Kidney (tissue), 13 donors: ENCODE measurements at regions not wholly inside any gene's neighbourhood (a gene's known extent, or its start where the extent isn't known, plus 50 kb on each side); places are given as distances from the start of the nearest gene placed in this dataset.

ENCODE experiments used
- DNase-seq, 5 donors: peaks; one replicate each; pipeline ENCODE4 v3.0.0-alpha.2; 2013 to 2020
- FAIRE-seq: peaks from 2 replicates; lab custom pipeline; 2012; peaks lifted over from hg19 to GRCh38; lab: Jason Lieb, UNC
- H3K27ac ChIP-seq, 2 donors: one replicate each; pipeline ENCODE4 v1.7.0; 2013; ENCODE audit warnings: low read depth in 2 of 2, low read length in 2 of 2, inconsistent platforms in 1 of 2
- H3K27me3 ChIP-seq: one replicate; pipeline ENCODE4 v1.7.1; 2013; ENCODE audit warnings: low read length, inconsistent platforms; ENCODE audit not compliant: control insufficient read depth, insufficient read depth
- H3K36me3 ChIP-seq, 3 donors: one replicate each; pipeline versions ENCODE4 v1.7.0 to v1.7.1; 2013; ENCODE audit warnings: low read length in 3 of 3, control low read depth in 1 of 3, inconsistent platforms in 1 of 3; ENCODE audit not compliant: insufficient read depth in 3 of 3, control insufficient read depth in 2 of 3
- H3K4me1 ChIP-seq, 3 donors: one replicate each; pipeline versions ENCODE4 v1.7.0 to v1.7.1; 2013; ENCODE audit warnings: low read length in 3 of 3, inconsistent platforms in 1 of 3, low read depth in 1 of 3; ENCODE audit not compliant: control insufficient read depth in 2 of 3, insufficient read depth in 2 of 3
- H3K4me3 ChIP-seq, 3 donors: one replicate each; pipeline versions ENCODE4 v1.7.0 to v1.8.1; 2013; ENCODE audit warnings: low read length in 3 of 3, control low read depth in 1 of 3, inconsistent platforms in 1 of 3
- H3K9ac ChIP-seq, 3 donors: one replicate each; pipeline versions ENCODE4 v1.7.0 to v1.7.1; 2013; ENCODE audit warnings: low read length in 3 of 3, control low read depth in 1 of 3, inconsistent platforms in 1 of 3
- H3K9me3 ChIP-seq, 3 donors: one replicate each; pipeline versions ENCODE4 v1.7.0 to v1.7.1; 2013; ENCODE audit warnings: low read length in 3 of 3, control low read depth in 1 of 3, inconsistent platforms in 1 of 3; ENCODE audit not compliant: control insufficient read depth in 2 of 3, insufficient read depth in 1 of 3
- intact Hi-C: fragments of 100-400 bp; cut with DNase I; formaldehyde crosslinking; loops from one replicate; pipeline ENCODE4 v1.11.1; 2022
- TF ChIP-seq, protein P1 (sequence below): IDR thresholded peaks from 3 replicates; pipeline ENCODE4 v1.5.1; 2012; ENCODE audit warnings: mild to moderate bottlenecking, moderate library complexity, borderline replicate concordance; ENCODE audit not compliant: insufficient read depth; ENCODE audit errors: extremely low read depth
- donor health status: control.
- donor health status: control.
- donor health status: control.
- donor health status: control.
- donor health status: control.
- donor health status: DM: yes; HTN: yes; CAD: no.
- donor health status: Normal renal cell carcinoma (clear cell type).

DNA sequence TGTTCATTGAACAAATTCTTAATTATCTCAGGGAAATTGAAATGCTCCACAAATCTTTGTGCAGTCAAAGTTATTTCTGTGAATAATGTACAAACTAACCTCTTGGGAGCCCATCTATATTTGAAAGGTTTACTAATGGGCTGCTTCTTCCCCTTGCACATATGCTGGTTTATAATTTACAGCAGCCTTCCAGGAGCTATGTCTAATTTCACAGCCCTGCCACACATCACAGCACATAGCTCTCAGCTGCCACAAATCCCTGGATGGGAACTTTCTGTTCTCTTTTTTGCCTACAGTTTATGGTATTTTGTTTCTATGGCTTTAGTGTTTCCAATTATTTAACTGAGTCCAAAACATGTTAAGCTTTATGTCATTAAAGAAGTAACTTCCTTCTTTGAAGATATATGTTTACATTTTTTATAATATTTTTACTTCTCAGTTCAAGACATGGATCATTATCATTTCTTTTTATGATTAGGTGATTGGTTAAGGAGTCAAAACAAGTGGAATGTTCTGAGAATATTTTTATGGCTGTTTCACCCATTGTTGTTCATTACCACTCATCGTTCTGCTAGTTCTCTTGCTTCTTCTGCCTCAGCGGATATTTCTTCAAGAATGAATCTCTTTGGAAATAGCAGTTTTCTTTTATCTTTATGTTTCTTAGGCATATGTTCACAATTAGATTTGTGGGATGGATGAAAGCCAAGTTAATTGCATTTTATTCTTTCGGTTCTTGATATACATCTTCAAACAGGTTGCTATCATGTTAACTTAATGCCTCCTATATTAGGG, 475.6 kb upstream of the MIS18BP1 start:
- intact Hi-C loops = no loop called here

DNA sequence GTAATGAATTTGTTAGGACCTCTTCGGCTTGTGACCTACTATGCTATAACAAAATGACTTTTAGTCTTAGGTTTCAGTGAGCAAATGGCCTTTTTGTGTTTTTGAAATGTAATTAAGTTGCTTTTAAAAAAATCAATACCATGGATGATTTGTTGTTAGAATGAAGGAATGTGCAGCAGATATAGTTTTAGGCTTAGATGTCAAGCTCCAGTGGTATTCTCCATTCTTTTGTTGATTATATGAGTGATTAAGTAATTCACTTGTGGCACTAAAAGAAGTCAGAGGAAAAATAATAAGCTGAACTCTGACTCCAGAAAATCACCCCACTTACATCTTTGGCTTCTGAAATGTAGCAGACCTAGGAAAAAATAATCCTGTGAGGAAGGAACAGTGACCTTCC, 474.1 kb upstream of the MIS18BP1 start:
- Histone ChIP-seq H3K27me3 (no peaks in the 10 kb centered on the region), H3K9me3 (no peaks in the 10 kb centered on the region), H3K27ac (no peak overlapping the region), H3K36me3 (no peaks in the 10 kb centered on the region), H3K9ac (no peak overlapping the region), H3K4me1 (peaks cover 0 to 7% (median 0%) of the 10 kb centered on the region in 3 donors), H3K4me3 (no peak overlapping the region)
- DNase-seq (no peak), FAIRE-seq (no peak)
- TF ChIP-seq, protein P1, sequence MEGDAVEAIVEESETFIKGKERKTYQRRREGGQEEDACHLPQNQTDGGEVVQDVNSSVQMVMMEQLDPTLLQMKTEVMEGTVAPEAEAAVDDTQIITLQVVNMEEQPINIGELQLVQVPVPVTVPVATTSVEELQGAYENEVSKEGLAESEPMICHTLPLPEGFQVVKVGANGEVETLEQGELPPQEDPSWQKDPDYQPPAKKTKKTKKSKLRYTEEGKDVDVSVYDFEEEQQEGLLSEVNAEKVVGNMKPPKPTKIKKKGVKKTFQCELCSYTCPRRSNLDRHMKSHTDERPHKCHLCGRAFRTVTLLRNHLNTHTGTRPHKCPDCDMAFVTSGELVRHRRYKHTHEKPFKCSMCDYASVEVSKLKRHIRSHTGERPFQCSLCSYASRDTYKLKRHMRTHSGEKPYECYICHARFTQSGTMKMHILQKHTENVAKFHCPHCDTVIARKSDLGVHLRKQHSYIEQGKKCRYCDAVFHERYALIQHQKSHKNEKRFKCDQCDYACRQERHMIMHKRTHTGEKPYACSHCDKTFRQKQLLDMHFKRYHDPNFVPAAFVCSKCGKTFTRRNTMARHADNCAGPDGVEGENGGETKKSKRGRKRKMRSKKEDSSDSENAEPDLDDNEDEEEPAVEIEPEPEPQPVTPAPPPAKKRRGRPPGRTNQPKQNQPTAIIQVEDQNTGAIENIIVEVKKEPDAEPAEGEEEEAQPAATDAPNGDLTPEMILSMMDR = no peak
- intact Hi-C loops = no loop called here

More for the DNA sequence above, 475.6 kb upstream of the MIS18BP1 start:
- Histone ChIP-seq H3K27me3 (no peaks in the 10 kb centered on the region), H3K36me3 (no peaks in the 10 kb centered on the region), H3K27ac (no peak overlapping the region), H3K9me3 (no peaks in the 10 kb centered on the region), H3K4me3 (no peak overlapping the region), H3K4me1 (peaks cover 0 to 7% (median 0%) of the 10 kb centered on the region in 3 donors), H3K9ac (no peak overlapping the region)
- FAIRE-seq = no peak
- TF ChIP-seq, protein P1 = no peak
- DNase-seq = peak in 2 of 5 donors; percentile 69 to 76

DNA sequence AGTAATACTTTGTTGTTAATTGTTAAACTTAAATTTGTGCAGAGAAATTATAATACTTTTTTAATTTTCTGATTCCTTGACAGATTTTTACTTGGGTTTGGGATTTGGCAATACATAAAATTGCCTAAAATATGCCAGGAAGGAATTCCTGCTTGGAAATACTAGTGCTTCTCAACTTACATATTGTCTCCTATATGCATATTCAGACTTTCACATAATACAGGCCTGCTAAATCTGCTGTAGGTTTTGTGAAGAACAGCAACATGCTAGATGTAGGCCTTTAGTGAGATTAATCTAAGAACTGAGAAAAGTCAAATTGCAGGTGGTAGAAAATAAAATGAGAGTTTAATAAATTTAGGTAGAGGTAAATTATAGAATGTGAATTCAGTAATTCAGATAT, 468.5 kb upstream of the MIS18BP1 start:
- H3K4me1 ChIP-seq = peaks cover 0 to 4% (median 2%) of the 10 kb centered on the region in 3 donors
- DNase-seq (no peak), FAIRE-seq (no peak)
- intact Hi-C loops = no loop called here
- H3K36me3 ChIP-seq = no peaks in the 10 kb centered on the region
- H3K9me3 ChIP-seq = peaks cover 0 to 5% (median 0%) of the 10 kb centered on the region in 3 donors
- H3K27ac ChIP-seq = no peak overlapping the region
- no peak overlapping the region for H3K4me3 ChIP-seq
- no peak overlapping the region for H3K9ac ChIP-seq
- TF ChIP-seq, protein P1 = no peak
- H3K27me3 ChIP-seq = no peaks in the 10 kb centered on the region
